ENCODE measurements at regions not wholly inside any gene's neighbourhood (a gene's known extent, or its start where the extent isn't known, plus 50 kb on each side); places are given as distances from the start of the nearest gene placed in this dataset.

DNA sequence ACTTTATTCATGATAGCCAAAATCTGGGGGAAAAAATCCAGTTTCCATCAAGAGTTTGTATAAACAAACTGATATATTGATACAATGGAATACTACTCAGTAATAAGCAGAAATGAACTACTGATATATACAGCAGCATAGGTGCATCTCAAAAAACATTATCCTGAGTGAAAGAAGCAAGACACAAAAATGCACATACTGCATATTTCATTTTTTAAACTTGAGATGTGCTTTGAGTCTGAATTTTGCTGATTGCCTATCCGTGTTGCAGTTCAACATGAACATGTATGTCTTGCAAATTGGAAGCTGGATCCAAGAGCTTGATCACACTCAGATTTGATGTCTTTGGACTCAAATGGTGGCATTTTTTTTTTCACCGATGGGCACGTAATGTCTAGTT, 132.4 kb downstream of the TSEN15 start:
- TF ChIP-seq, protein P1, sequence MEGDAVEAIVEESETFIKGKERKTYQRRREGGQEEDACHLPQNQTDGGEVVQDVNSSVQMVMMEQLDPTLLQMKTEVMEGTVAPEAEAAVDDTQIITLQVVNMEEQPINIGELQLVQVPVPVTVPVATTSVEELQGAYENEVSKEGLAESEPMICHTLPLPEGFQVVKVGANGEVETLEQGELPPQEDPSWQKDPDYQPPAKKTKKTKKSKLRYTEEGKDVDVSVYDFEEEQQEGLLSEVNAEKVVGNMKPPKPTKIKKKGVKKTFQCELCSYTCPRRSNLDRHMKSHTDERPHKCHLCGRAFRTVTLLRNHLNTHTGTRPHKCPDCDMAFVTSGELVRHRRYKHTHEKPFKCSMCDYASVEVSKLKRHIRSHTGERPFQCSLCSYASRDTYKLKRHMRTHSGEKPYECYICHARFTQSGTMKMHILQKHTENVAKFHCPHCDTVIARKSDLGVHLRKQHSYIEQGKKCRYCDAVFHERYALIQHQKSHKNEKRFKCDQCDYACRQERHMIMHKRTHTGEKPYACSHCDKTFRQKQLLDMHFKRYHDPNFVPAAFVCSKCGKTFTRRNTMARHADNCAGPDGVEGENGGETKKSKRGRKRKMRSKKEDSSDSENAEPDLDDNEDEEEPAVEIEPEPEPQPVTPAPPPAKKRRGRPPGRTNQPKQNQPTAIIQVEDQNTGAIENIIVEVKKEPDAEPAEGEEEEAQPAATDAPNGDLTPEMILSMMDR (conservative IDR thresholded peaks at IDR 0.05) = no peak
- no peak for TF ChIP-seq ZFX (IDR thresholded peaks at IDR 0.05)

Data from C4-2B (cell line).